Lung (tissue), 11 donors: ENCODE measurements at regions not wholly inside any gene's neighbourhood (a gene's known extent, or its start where the extent isn't known, plus 50 kb on each side); places are given as distances from the start of the nearest gene placed in this dataset.

Source experiments
- ATAC-seq: fragments of 200-7000 bp; cut with Tn5 transposase; one replicate; pipeline ENCODE4 v1.9.1; 2020; ENCODE audit warnings: moderate number of reproducible peaks; ENCODE audit not compliant: insufficient read depth, low FRiP score
- DNase-seq, 3 donors: peaks; one replicate each; pipeline ENCODE4 v3.0.0-alpha.2; 2013 to 2017
- H3K27ac ChIP-seq, 2 donors: one replicate each; pipeline ENCODE4 v1.5.1; 2013; ENCODE audit warnings: mild to moderate bottlenecking in 2 of 2, moderate library complexity in 2 of 2, control low read depth in 1 of 2, inconsistent platforms in 1 of 2, low read depth in 1 of 2, low read length in 1 of 2
- H3K27me3 ChIP-seq, 3 donors: one replicate each; pipeline ENCODE4 v1.5.1; 2013; ENCODE audit warnings: low read length in 2 of 3; ENCODE audit not compliant: control insufficient read depth in 3 of 3, insufficient read depth in 3 of 3
- H3K36me3 ChIP-seq, 4 donors: one replicate each; pipeline ENCODE4 v1.5.1; 2013; ENCODE audit warnings: low read length in 4 of 4, mild to moderate bottlenecking in 1 of 4, moderate library complexity in 1 of 4; ENCODE audit not compliant: control insufficient read depth in 4 of 4, insufficient read depth in 4 of 4
- H3K4me1 ChIP-seq, 5 donors: one replicate each; pipeline ENCODE4 v1.5.1; 2013; ENCODE audit warnings: low read length in 5 of 5, mild to moderate bottlenecking in 2 of 5, moderate library complexity in 1 of 5; ENCODE audit not compliant: control insufficient read depth in 5 of 5, insufficient read depth in 5 of 5
- H3K4me3 ChIP-seq: one replicate; pipeline ENCODE4 v1.5.1; 2013; ENCODE audit warnings: mild to moderate bottlenecking, control low read depth, moderate library complexity
- H3K9ac ChIP-seq, 2 donors: one replicate each; pipeline ENCODE4 v1.5.1; 2013; ENCODE audit warnings: low read length in 2 of 2, control low read depth in 1 of 2; ENCODE audit not compliant: insufficient read depth in 1 of 2
- H3K9me3 ChIP-seq, 4 donors: one replicate each; pipeline ENCODE4 v1.5.1; 2013; ENCODE audit warnings: low read length in 3 of 4, mild to moderate bottlenecking in 1 of 4, moderate library complexity in 1 of 4; ENCODE audit not compliant: control insufficient read depth in 4 of 4, insufficient read depth in 3 of 4
- WGBS, 2 donors: extraction: QIAGEN DNeasy Blood & Tissue Kit; methylation state at CpG; one replicate each; pipeline ENCODE4 v1.1.7; 2013; 5-methylcytosine and 5-hydroxymethylcytosine counted together
- TF ChIP-seq, protein P1 (sequence below): IDR thresholded peaks from 2 replicates; pipeline ENCODE4 v1.5.1; 2012; ENCODE audit warnings: mild to moderate bottlenecking; ENCODE audit errors: control extremely low read depth, extremely low read depth
- donor health status: control.
- donor health status: control.
- donor health status: Bipolar disorder and iron deficiency.
- donor health status: healthy.
- donor health status: DM: yes; HTN: yes; CAD: no.

DNA sequence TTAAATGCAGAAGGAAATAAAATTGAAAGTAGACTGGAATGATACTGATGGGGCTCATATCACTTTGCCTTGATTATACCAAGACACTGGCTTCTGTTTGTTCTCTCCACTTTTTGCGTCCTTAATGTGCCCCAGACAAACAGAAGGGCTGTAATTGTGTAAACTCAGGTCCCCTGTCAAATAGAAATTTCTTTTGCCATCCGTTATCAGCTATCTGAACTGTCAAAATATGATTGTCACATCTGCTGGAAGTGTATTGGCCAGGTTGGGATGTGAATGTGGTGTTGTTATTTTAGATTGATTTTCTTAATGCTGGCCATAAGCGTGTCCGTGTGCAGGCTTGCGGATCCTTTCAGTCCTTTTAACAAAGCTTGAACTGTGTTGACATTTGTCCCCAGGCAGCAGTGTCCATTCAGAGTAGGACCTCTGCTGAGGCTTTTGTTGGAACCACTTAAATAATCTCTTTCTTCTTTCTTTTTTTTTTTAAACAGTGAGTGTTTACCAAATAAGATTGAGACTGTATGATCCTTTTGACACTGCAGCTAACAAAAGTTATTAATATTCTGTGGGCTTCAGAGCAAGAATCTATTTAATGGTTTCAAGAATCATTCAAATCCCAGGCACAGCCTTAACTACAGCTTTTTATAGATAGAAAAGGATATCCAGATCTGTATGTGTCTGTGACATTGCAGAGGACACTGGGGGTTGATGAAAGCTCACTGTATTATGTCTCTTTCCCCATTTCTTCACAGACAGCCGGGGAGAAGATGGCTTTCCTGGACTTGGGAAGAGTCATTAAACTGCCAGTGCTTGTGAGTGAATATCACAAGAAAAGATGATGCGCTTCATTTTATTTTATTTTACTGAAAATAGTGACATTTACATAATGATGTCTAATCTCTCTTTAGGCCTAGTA is 171.7 kb downstream of the ZNF608 start:
- Histone ChIP-seq H3K27ac (no peak overlapping the region), H3K4me3 (no peak overlapping the region), H3K36me3 (no peaks in the 10 kb centered on the region), H3K9ac (no peak overlapping the region), H3K27me3 (no peaks in the 10 kb centered on the region), H3K4me1 (peaks cover 0 to 17% (median 0%) of the 10 kb centered on the region in 5 donors), H3K9me3 (no peaks in the 10 kb centered on the region)
- ATAC-seq (no peak), DNase-seq (no peak)
- TF ChIP-seq, protein P1, sequence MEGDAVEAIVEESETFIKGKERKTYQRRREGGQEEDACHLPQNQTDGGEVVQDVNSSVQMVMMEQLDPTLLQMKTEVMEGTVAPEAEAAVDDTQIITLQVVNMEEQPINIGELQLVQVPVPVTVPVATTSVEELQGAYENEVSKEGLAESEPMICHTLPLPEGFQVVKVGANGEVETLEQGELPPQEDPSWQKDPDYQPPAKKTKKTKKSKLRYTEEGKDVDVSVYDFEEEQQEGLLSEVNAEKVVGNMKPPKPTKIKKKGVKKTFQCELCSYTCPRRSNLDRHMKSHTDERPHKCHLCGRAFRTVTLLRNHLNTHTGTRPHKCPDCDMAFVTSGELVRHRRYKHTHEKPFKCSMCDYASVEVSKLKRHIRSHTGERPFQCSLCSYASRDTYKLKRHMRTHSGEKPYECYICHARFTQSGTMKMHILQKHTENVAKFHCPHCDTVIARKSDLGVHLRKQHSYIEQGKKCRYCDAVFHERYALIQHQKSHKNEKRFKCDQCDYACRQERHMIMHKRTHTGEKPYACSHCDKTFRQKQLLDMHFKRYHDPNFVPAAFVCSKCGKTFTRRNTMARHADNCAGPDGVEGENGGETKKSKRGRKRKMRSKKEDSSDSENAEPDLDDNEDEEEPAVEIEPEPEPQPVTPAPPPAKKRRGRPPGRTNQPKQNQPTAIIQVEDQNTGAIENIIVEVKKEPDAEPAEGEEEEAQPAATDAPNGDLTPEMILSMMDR: no peak
- WGBS, 2 donors: 92 to 93% methylated on average over 7 of the region's 7 CpGs

DNA sequence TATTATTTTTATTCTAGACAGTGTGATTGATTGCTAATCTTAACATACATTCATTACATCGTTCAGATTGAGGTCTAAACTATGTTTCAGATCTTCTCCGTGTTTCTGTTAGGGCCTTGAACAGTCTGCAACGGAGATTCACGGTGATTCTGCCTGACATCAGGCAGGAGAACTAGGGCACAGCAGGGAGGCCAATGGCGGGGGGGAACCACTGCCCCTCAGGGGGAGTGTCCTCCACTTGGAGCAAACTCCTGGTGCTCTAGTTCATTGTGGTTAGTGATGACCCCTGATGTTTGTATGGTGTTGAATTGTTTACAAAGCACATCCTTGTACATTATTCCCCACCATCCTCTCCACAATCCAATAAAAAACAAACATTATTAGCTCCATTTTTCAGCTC is 173.5 kb downstream of the ZNF608 start:
- no peaks in the 10 kb centered on the region for H3K9me3 ChIP-seq
- no peak for DNase-seq
- no peak overlapping the region for H3K27ac ChIP-seq
- H3K9ac ChIP-seq: no peak overlapping the region
- WGBS, 2 donors: 89 to 96% methylated on average over 5 of the region's 5 CpGs
- TF ChIP-seq, protein P1: no peak
- ATAC-seq: no peak
- no peak overlapping the region for H3K4me3 ChIP-seq
- peaks cover 0 to 17% (median 0%) of the 10 kb centered on the region in 5 donors for H3K4me1 ChIP-seq
- H3K36me3 ChIP-seq: no peaks in the 10 kb centered on the region
- no peaks in the 10 kb centered on the region for H3K27me3 ChIP-seq

DNA sequence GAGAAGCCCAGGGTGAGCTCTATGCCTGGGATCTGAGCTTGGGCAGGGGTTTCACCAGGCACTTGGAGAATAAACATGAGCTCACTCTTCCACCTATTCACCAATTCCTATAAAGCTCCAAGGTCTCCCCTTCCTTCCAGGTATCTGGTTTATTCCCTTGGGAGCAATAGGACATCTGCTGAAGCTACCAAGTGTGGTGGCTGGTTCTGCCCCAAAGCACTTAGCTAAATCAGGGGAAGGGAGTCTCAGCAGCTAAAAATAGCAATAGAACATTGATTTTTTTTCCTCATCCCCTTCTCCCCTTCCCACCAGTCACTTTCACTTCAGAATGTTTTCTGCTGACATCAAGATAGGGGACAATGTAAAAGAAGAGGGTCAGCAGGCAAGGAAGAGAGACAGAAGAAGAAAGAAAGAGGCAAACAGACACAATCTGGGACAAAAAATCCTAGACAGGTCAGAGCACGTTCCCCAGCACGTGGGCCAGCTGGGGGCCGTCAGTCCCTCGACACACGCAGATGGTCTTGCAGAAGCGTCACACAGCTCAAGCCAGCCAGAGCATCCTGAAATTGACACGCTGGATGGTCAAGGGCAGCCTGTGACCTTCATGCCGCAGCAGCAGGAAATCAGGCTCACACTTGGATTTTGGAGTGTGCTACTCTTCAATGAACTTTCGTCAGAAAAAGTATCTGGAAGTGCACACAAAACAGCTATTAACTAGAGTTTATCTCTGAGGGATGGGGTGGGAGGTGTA is 176.0 kb downstream of the ZNF608 start:
- no peak overlapping the region for H3K4me3 ChIP-seq
- no peaks in the 10 kb centered on the region for H3K9me3 ChIP-seq
- no peaks in the 10 kb centered on the region for H3K36me3 ChIP-seq
- H3K27me3 ChIP-seq: no peaks in the 10 kb centered on the region
- H3K4me1 ChIP-seq: peaks cover 0 to 17% (median 0%) of the 10 kb centered on the region in 5 donors
- ATAC-seq: no peak
- H3K9ac ChIP-seq: no peak overlapping the region
- TF ChIP-seq, protein P1: no peak
- WGBS, 2 donors: 71 to 81% methylated on average over 9 of the region's 9 CpGs
- peak; percentile 19 to 47 (median 44) for DNase-seq
- no peak overlapping the region for H3K27ac ChIP-seq
